ENCODE measurements at regions not wholly inside any gene's neighbourhood (a gene's known extent, or its start where the extent isn't known, plus 50 kb on each side); places are given as distances from the start of the nearest gene placed in this dataset.

- TF ChIP-seq CTCF (IDR thresholded peaks at IDR 0.05; ENCODE audit: low read depth, low read length): no peak
Measured at GRCh38 chr5:67310740-67311139, 114.1 kb upstream of the CD180 start.

GRCh38 chr5:67310169-67310568, 113.6 kb upstream of the CD180 start:
- H3K4me3 ChIP-seq (ENCODE audit: low read depth, low read length): no peak overlapping the region
- TF ChIP-seq CTCF (IDR thresholded peaks at IDR 0.05; ENCODE audit: low read depth, low read length): no peak

More at GRCh38 chr5:67310740-67311139, 114.1 kb upstream of the CD180 start:
- no peak overlapping the region for H3K4me3 ChIP-seq (ENCODE audit: low read depth, low read length)

- TF ChIP-seq CTCF (IDR thresholded peaks at IDR 0.05; ENCODE audit: low read depth, low read length): no peak
- H3K4me3 ChIP-seq (ENCODE audit: low read depth, low read length): no peak overlapping the region
Measured at GRCh38 chr5:67308988-67309688, 112.5 kb upstream of the CD180 start.

GRCh38 chr5:67306965-67307607, 110.5 kb upstream of the CD180 start:
- no peak overlapping the region for H3K4me3 ChIP-seq (ENCODE audit: low read depth, low read length)
- TF ChIP-seq CTCF (IDR thresholded peaks at IDR 0.05; ENCODE audit: low read depth, low read length): no peak

GRCh38 chr5:67305913-67306710, 109.5 kb upstream of the CD180 start:
- no peak for TF ChIP-seq CTCF (IDR thresholded peaks at IDR 0.05; ENCODE audit: low read depth, low read length)
- H3K4me3 ChIP-seq (ENCODE audit: low read depth, low read length): no peak overlapping the region

GRCh38 chr5:67305401-67305800, 108.8 kb upstream of the CD180 start:
- no peak for TF ChIP-seq CTCF (IDR thresholded peaks at IDR 0.05; ENCODE audit: low read depth, low read length)
- H3K4me3 ChIP-seq (ENCODE audit: low read depth, low read length): no peak overlapping the region

- no peak for TF ChIP-seq CTCF (IDR thresholded peaks at IDR 0.05; ENCODE audit: low read depth, low read length)
Measured at GRCh38 chr5:67303356-67303755, 106.8 kb upstream of the CD180 start.

More at GRCh38 chr5:67303356-67303755, 106.8 kb upstream of the CD180 start:
- H3K4me3 ChIP-seq (ENCODE audit: low read depth, low read length): no peak overlapping the region
